Kidney glomerular epithelial cell (primary cell): ENCODE measurements at regions not wholly inside any gene's neighbourhood (a gene's known extent, or its start where the extent isn't known, plus 50 kb on each side); places are given as distances from the start of the nearest gene placed in this dataset.
A peak's percentile ranks its signal among the peaks of the same experiment; 100 is the strongest.
"Not testable (repeated sequence)": the region's sequence is repeated elsewhere in the genome, so short reads cannot be mapped to it uniquely, and the experiment has no call there.

ENCODE experiments used
- DNase-seq: peaks from one replicate; lab custom pipeline; 2025; lab: John Stamatoyannopoulos, UW

- no peak for DNase-seq
These were observed 140.6 kb upstream of the PELI2 start for GRCh38 chr14:55977392-55978150.

- DNase-seq, result no peak
These were observed 139.1 kb upstream of the PELI2 start for GRCh38 chr14:55979096-55979495.

GRCh38 chr14:55979781-55980180 lies 138.4 kb upstream of the PELI2 start:
- no peak for DNase-seq

GRCh38 chr14:55980970-55981369 lies 137.2 kb upstream of the PELI2 start:
- DNase-seq, result no peak

- DNase-seq, result no peak
These were observed 132.1 kb upstream of the PELI2 start for GRCh38 chr14:55986069-55986468.

GRCh38 chr14:56000846-56001245 lies 117.4 kb upstream of the PELI2 start:
- DNase-seq, result no peak

- peak; percentile 92 for DNase-seq
These were observed 115.9 kb upstream of the PELI2 start for GRCh38 chr14:56002342-56002741.

GRCh38 chr14:56002876-56003625 lies 115.2 kb upstream of the PELI2 start:
- no peak for DNase-seq

GRCh38 chr14:56004323-56004722 lies 113.9 kb upstream of the PELI2 start:
- DNase-seq, result no peak

GRCh38 chr14:56004786-56005185 lies 113.4 kb upstream of the PELI2 start:
- peak; percentile 79 for DNase-seq

- DNase-seq, result peak; percentile 84
These were observed 112.8 kb upstream of the PELI2 start for GRCh38 chr14:56005191-56006053.

GRCh38 chr14:56007491-56007890 lies 110.7 kb upstream of the PELI2 start:
- not testable (repeated sequence) for DNase-seq

- DNase-seq, result no peak
These were observed 110.1 kb upstream of the PELI2 start for GRCh38 chr14:56008150-56008549.

- not testable (repeated sequence) for DNase-seq
These were observed 109.5 kb upstream of the PELI2 start for GRCh38 chr14:56008661-56009060.

- DNase-seq, result no peak
These were observed 94.5 kb upstream of the PELI2 start for GRCh38 chr14:56023661-56024081.

- DNase-seq, result no peak
These were observed 93.0 kb upstream of the PELI2 start for GRCh38 chr14:56025191-56025590.

GRCh38 chr14:56026506-56026905 lies 91.7 kb upstream of the PELI2 start:
- no peak for DNase-seq

- no peak for DNase-seq
These were observed 90.8 kb upstream of the PELI2 start for GRCh38 chr14:56027421-56027820.

GRCh38 chr14:56027916-56028712 lies 90.1 kb upstream of the PELI2 start:
- DNase-seq, result no peak

- no peak for DNase-seq
These were observed 81.9 kb upstream of the PELI2 start for GRCh38 chr14:56036353-56036752.

- no peak for DNase-seq
These were observed 78.1 kb upstream of the PELI2 start for GRCh38 chr14:56040121-56040520.

- peak; percentile 25 for DNase-seq
These were observed 74.0 kb upstream of the PELI2 start for GRCh38 chr14:56044196-56044595.
